ENCODE measurements at regions not wholly inside any gene's neighbourhood (a gene's known extent, or its start where the extent isn't known, plus 50 kb on each side); places are given as distances from the start of the nearest gene placed in this dataset.

GRCh38 chr6:28707387-28708282 lies 182.0 kb downstream of the GPX5 start:
- no peak for TF ChIP-seq CTCF (IDR thresholded peaks at IDR 0.05; ENCODE audit: low read depth, low read length)
- POLR2A ChIA-PET, result no interaction called here

GRCh38 chr6:28709478-28710349 lies 184.0 kb downstream of the GPX5 start:
- DNase-seq (ENCODE audit: low read depth, low spot score), result no peak
- TF ChIP-seq CTCF (IDR thresholded peaks at IDR 0.05; ENCODE audit: low read depth, low read length), result no peak
- Histone ChIP-seq H3K27ac (ENCODE audit: low read depth, low read length) (no peak overlapping the region), H3K27me3 (ENCODE audit: control insufficient read depth, insufficient read depth, low read length) (no peaks in the 10 kb centered on the region), H3K9me3 (ENCODE audit: control insufficient read depth, insufficient read depth, low read length) (peaks cover 4% of the 10 kb centered on the region), H3K4me3 (ENCODE audit: low read depth, low read length) (peak overlapping the region; percentile 41)
- POLR2A ChIA-PET, result no interaction called here
- CTCF ChIA-PET, result no interaction called here

More at GRCh38 chr6:28707387-28708282, 182.0 kb downstream of the GPX5 start:
- Histone ChIP-seq H3K4me3 (ENCODE audit: low read depth, low read length) (no peak overlapping the region), H3K9me3 (ENCODE audit: control insufficient read depth, insufficient read depth, low read length) (peaks cover 4% of the 10 kb centered on the region), H3K27ac (ENCODE audit: low read depth, low read length) (no peak overlapping the region), H3K27me3 (ENCODE audit: control insufficient read depth, insufficient read depth, low read length) (no peaks in the 10 kb centered on the region)
- DNase-seq (ENCODE audit: low read depth, low spot score), result no peak
- CTCF ChIA-PET, result no interaction called here

GRCh38 chr6:28710466-28711191 lies 184.9 kb downstream of the GPX5 start:
- ChIA-PET CTCF (no interaction called here), POLR2A (no interaction called here)
- no peak for TF ChIP-seq CTCF (IDR thresholded peaks at IDR 0.05; ENCODE audit: low read depth, low read length)
- Histone ChIP-seq H3K27me3 (ENCODE audit: control insufficient read depth, insufficient read depth, low read length) (no peaks in the 10 kb centered on the region), H3K27ac (ENCODE audit: low read depth, low read length) (no peak overlapping the region), H3K4me3 (ENCODE audit: low read depth, low read length) (no peak overlapping the region), H3K9me3 (ENCODE audit: control insufficient read depth, insufficient read depth, low read length) (peaks cover 4% of the 10 kb centered on the region)
- no peak for DNase-seq (ENCODE audit: low read depth, low spot score)

- ChIA-PET CTCF (no interaction called here), POLR2A (no interaction called here)
- peaks cover 4% of the 10 kb centered on the region for H3K9me3 ChIP-seq (ENCODE audit: control insufficient read depth, insufficient read depth, low read length)
Observed at GRCh38 chr6:28711325-28711724, 185.6 kb downstream of the GPX5 start.

More at GRCh38 chr6:28711325-28711724, 185.6 kb downstream of the GPX5 start:
- TF ChIP-seq CTCF (IDR thresholded peaks at IDR 0.05; ENCODE audit: low read depth, low read length), result no peak
- no peak overlapping the region for H3K27ac ChIP-seq (ENCODE audit: low read depth, low read length)
- no peaks in the 10 kb centered on the region for H3K27me3 ChIP-seq (ENCODE audit: control insufficient read depth, insufficient read depth, low read length)
- DNase-seq (ENCODE audit: low read depth, low spot score), result no peak
- no peak overlapping the region for H3K4me3 ChIP-seq (ENCODE audit: low read depth, low read length)
